Chondrocyte (in vitro differentiated cells): ENCODE measurements at regions not wholly inside any gene's neighbourhood (a gene's known extent, or its start where the extent isn't known, plus 50 kb on each side); places are given as distances from the start of the nearest gene placed in this dataset.

Experiments
- DNase-seq: peaks from one replicate; pipeline ENCODE4 v3.0.0; 2021; ENCODE audit warnings: mixed read lengths, low spot score
- H3K27ac Mint-ChIP-seq: one replicate; pipeline ENCODE4 v1.8.0; 2021; ENCODE audit warnings: mild to moderate bottlenecking, moderate library complexity, mixed read lengths; ENCODE audit not compliant: unreplicated experiment
- H3K27me3 Mint-ChIP-seq: 2 replicates; pipeline ENCODE4 v1.8.0; 2021; ENCODE audit warnings: low read depth, mixed read lengths
- H3K36me3 Mint-ChIP-seq: 2 replicates; pipeline ENCODE4 v1.8.0; 2021; ENCODE audit warnings: low read depth, mixed read lengths
- H3K4me1 Mint-ChIP-seq: 2 replicates; pipeline ENCODE4 v1.8.0; 2021; ENCODE audit warnings: low read depth, mild to moderate bottlenecking, mixed read lengths
- H3K4me3 Mint-ChIP-seq: one replicate; pipeline ENCODE4 v1.8.0; 2021; ENCODE audit warnings: mild to moderate bottlenecking, moderate library complexity, mixed read lengths; ENCODE audit not compliant: unreplicated experiment
- H3K9me3 Mint-ChIP-seq: 2 replicates; pipeline ENCODE4 v1.8.0; 2021; ENCODE audit warnings: low read depth, mixed read lengths
- CTCF ChIP-seq: fragments of 200-600 bp; sonication (generic); IDR thresholded peaks from 2 replicates; pipeline ENCODE4 v1.5.0; 2021; ENCODE audit warnings: antibody characterized with exemption, mild to moderate bottlenecking, moderate library complexity

GRCh38 chr3:159924411-159924810 lies 64.2 kb upstream of the IL12A start:
- H3K27ac Mint-ChIP-seq = no peak overlapping the region
- TF ChIP-seq CTCF = no peak
- H3K9me3 Mint-ChIP-seq = peaks cover 7% of the 10 kb centered on the region
- no peaks in the 10 kb centered on the region for H3K27me3 Mint-ChIP-seq
- H3K4me3 Mint-ChIP-seq = no peak overlapping the region
- no peak for DNase-seq
- no peaks in the 10 kb centered on the region for H3K36me3 Mint-ChIP-seq
- H3K4me1 Mint-ChIP-seq = peaks cover 61% of the 10 kb centered on the region

- Mint-ChIP-seq H3K4me3 (no peak overlapping the region), H3K36me3 (no peaks in the 10 kb centered on the region)
Observed at GRCh38 chr3:159925248-159925647, 63.4 kb upstream of the IL12A start.

GRCh38 chr3:159926573-159926972 lies 62.1 kb upstream of the IL12A start:
- no peaks in the 10 kb centered on the region for H3K27me3 Mint-ChIP-seq
- no peak overlapping the region for H3K4me3 Mint-ChIP-seq
- H3K4me1 Mint-ChIP-seq = peaks cover 53% of the 10 kb centered on the region
- peak overlapping the region; percentile 15 for H3K27ac Mint-ChIP-seq
- TF ChIP-seq CTCF = no peak
- no peak for DNase-seq
- no peaks in the 10 kb centered on the region for H3K9me3 Mint-ChIP-seq
- no peaks in the 10 kb centered on the region for H3K36me3 Mint-ChIP-seq

More at GRCh38 chr3:159925248-159925647, 63.4 kb upstream of the IL12A start:
- no peak for DNase-seq
- H3K4me1 Mint-ChIP-seq = peaks cover 59% of the 10 kb centered on the region
- H3K9me3 Mint-ChIP-seq = peaks cover 4% of the 10 kb centered on the region
- H3K27ac Mint-ChIP-seq = no peak overlapping the region
- no peak for TF ChIP-seq CTCF
- no peaks in the 10 kb centered on the region for H3K27me3 Mint-ChIP-seq

- H3K27me3 Mint-ChIP-seq = no peaks in the 10 kb centered on the region
- DNase-seq = no peak
- H3K4me1 Mint-ChIP-seq = peaks cover 51% of the 10 kb centered on the region
- peaks cover 2% of the 10 kb centered on the region for H3K9me3 Mint-ChIP-seq
- H3K4me3 Mint-ChIP-seq = no peak overlapping the region
- peak overlapping the region; percentile 96 for H3K27ac Mint-ChIP-seq
- TF ChIP-seq CTCF = no peak
- peaks cover under 1% of the 10 kb centered on the region for H3K36me3 Mint-ChIP-seq
Observed at GRCh38 chr3:159928071-159928491, 60.6 kb upstream of the IL12A start.

- H3K9me3 Mint-ChIP-seq = peaks cover 4% of the 10 kb centered on the region
- peak overlapping the region; percentile 6 for H3K4me3 Mint-ChIP-seq
- H3K4me1 Mint-ChIP-seq = peaks cover 47% of the 10 kb centered on the region
- TF ChIP-seq CTCF = no peak
- H3K36me3 Mint-ChIP-seq = peaks cover 2% of the 10 kb centered on the region
- no peak for DNase-seq
- no peaks in the 10 kb centered on the region for H3K27me3 Mint-ChIP-seq
- H3K27ac Mint-ChIP-seq = peak overlapping the region; percentile 96
Observed at GRCh38 chr3:159928666-159929065, 60.0 kb upstream of the IL12A start.
